ENCODE measurements at regions not wholly inside any gene's neighbourhood (a gene's known extent, or its start where the extent isn't known, plus 50 kb on each side); places are given as distances from the start of the nearest gene placed in this dataset.

GRCh38 chr12:58064666-58065065, 123.3 kb downstream of the ATP23 start:
- TF ChIP-seq, protein P1, sequence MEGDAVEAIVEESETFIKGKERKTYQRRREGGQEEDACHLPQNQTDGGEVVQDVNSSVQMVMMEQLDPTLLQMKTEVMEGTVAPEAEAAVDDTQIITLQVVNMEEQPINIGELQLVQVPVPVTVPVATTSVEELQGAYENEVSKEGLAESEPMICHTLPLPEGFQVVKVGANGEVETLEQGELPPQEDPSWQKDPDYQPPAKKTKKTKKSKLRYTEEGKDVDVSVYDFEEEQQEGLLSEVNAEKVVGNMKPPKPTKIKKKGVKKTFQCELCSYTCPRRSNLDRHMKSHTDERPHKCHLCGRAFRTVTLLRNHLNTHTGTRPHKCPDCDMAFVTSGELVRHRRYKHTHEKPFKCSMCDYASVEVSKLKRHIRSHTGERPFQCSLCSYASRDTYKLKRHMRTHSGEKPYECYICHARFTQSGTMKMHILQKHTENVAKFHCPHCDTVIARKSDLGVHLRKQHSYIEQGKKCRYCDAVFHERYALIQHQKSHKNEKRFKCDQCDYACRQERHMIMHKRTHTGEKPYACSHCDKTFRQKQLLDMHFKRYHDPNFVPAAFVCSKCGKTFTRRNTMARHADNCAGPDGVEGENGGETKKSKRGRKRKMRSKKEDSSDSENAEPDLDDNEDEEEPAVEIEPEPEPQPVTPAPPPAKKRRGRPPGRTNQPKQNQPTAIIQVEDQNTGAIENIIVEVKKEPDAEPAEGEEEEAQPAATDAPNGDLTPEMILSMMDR (IDR thresholded peaks at IDR 0.05), result no peak
- TF ChIP-seq POLR2AphosphoS5 (IDR thresholded peaks at IDR 0.05; ENCODE audit: low read depth, low read length), result no peak
- no peak for TF ChIP-seq REST (IDR thresholded peaks at IDR 0.05; ENCODE audit: insufficient read depth in 1 of 2, low read depth in 2 of 2, low read length in 1 of 2)

Measured in Panc1 (cell line).